Skeletal muscle tissue (tissue), 3 donors: ENCODE measurements at regions not wholly inside any gene's neighbourhood (a gene's known extent, or its start where the extent isn't known, plus 50 kb on each side); places are given as distances from the start of the nearest gene placed in this dataset.

Experiments used
- H3K27ac ChIP-seq: one replicate; pipeline ENCODE4 v1.7.0; 2013; ENCODE audit warnings: mild to moderate bottlenecking, low read depth, low read length, inconsistent platforms
- H3K27me3 ChIP-seq, 3 donors: one replicate each; pipeline ENCODE4 v1.7.0; 2013; ENCODE audit warnings: low read length in 3 of 3; ENCODE audit not compliant: control insufficient read depth in 3 of 3, insufficient read depth in 3 of 3
- H3K36me3 ChIP-seq, 3 donors: one replicate each; pipeline ENCODE4 v1.7.0; 2013; ENCODE audit warnings: low read length in 3 of 3; ENCODE audit not compliant: control insufficient read depth in 3 of 3, insufficient read depth in 3 of 3
- H3K4me1 ChIP-seq, 3 donors: one replicate each; pipeline ENCODE4 v1.7.0; 2013; ENCODE audit warnings: low read length in 3 of 3, mild to moderate bottlenecking in 3 of 3; ENCODE audit not compliant: control insufficient read depth in 3 of 3, insufficient read depth in 3 of 3
- H3K4me3 ChIP-seq, 3 donors: one replicate each; pipeline ENCODE4 v1.7.0; 2013; ENCODE audit warnings: low read length in 3 of 3
- H3K9ac ChIP-seq, 3 donors: one replicate each; pipeline ENCODE4 v1.7.0; 2013; ENCODE audit warnings: low read length in 3 of 3, mild to moderate bottlenecking in 3 of 3, moderate library complexity in 2 of 3, low read depth in 1 of 3
- H3K9me3 ChIP-seq, 3 donors: one replicate each; pipeline ENCODE4 v1.7.0; 2013; ENCODE audit warnings: low read length in 3 of 3; ENCODE audit not compliant: control insufficient read depth in 3 of 3
- donor health status: Osteomylitis.

GRCh38 chr11:134483291-134483690, 71.2 kb upstream of the B3GAT1 start:
- Histone ChIP-seq H3K27me3 (peaks cover 6 to 18% (median 8%) of the 10 kb centered on the region in 3 donors), H3K9me3 (no peaks in the 10 kb centered on the region), H3K4me3 (no peak overlapping the region), H3K9ac (no peak overlapping the region), H3K27ac (no peak overlapping the region), H3K36me3 (no peaks in the 10 kb centered on the region), H3K4me1 (no peaks in the 10 kb centered on the region)

DNA sequence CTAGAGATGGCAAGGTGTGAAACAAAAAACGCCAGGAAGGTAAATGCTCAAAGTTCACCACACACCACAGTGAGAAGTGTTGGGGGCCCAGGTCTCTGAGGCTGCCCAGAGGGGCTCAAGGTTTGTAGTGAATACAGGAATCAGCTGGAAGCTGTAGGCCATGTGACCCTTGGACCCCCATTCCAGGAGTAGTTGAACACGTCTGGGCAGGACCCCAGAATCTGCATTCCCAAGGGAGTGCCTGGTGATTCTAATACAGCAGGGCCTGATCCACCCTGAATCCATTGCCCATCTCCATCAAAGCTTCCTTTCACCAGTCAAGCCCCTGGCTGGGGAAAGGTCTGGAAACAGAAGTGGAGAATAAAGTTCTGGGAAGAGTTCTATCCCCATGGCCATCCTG, 70.8 kb upstream of the B3GAT1 start:
- Histone ChIP-seq H3K4me3 (no peak overlapping the region), H3K27me3 (peaks cover 6 to 21% (median 10%) of the 10 kb centered on the region in 3 donors), H3K36me3 (no peaks in the 10 kb centered on the region), H3K4me1 (no peaks in the 10 kb centered on the region), H3K9ac (no peak overlapping the region), H3K9me3 (no peaks in the 10 kb centered on the region), H3K27ac (no peak overlapping the region)

DNA sequence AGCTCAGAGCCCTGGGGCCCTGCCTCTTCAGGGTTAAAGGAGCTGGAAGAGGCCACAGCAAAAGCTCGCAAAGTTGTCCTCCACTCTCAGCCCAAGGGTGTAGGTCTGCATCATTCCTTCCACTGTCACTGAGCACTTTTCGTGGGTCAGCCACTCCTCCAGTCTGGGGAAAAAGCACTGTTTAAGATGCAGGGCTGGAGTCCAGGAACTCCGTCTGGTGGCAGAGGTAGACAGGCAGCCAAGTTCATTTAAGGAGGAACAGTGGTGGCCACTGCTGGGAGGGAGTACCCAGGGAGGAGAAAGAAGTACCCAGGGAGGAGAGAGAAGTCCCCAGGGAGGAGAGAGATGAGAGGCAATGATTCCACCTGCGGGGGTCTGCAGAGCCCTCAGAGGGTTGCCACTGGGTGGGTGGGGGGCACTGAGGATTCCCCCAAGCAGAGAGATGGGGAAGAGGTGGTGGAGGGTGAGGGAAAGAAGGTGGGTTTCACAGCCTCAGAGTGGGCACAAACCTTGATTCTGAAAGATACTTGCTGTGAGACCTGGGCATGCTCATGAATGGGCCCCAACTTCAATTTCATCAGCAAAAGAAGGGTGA, 70.0 kb upstream of the B3GAT1 start:
- H3K27ac ChIP-seq: no peak overlapping the region
- H3K9me3 ChIP-seq: no peaks in the 10 kb centered on the region
- H3K4me1 ChIP-seq: no peaks in the 10 kb centered on the region
- peaks cover 9 to 23% (median 15%) of the 10 kb centered on the region in 3 donors for H3K27me3 ChIP-seq
- H3K4me3 ChIP-seq: no peak overlapping the region
- H3K9ac ChIP-seq: no peak overlapping the region
- no peaks in the 10 kb centered on the region for H3K36me3 ChIP-seq

DNA sequence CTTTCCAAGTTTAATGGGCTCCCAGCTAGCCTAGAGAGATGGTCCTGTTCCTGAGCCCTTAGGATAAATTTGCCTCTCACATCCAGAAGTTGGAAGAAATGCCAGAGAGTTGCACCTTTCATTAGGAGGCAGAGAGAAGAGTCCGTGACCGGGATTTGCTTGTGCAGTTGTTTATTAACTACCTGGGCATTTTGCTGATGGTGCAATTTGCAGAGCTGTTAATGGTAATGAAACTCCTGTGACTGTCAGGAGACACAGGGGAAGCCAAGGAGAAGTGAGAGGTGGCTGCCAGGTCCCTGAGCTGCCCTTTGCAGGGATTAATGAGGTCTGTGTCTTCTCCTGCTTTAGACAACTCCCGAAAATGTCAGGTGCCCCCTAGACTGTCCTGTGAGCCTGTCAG, 69.1 kb upstream of the B3GAT1 start:
- Histone ChIP-seq H3K36me3 (no peaks in the 10 kb centered on the region), H3K27ac (no peak overlapping the region), H3K27me3 (peaks cover 9 to 27% (median 18%) of the 10 kb centered on the region in 3 donors), H3K4me1 (no peaks in the 10 kb centered on the region), H3K9ac (no peak overlapping the region), H3K9me3 (no peaks in the 10 kb centered on the region), H3K4me3 (no peak overlapping the region)

- Histone ChIP-seq H3K4me3 (no peak overlapping the region), H3K9ac (no peak overlapping the region), H3K9me3 (no peaks in the 10 kb centered on the region), H3K4me1 (no peaks in the 10 kb centered on the region), H3K27me3 (peaks cover 15 to 32% (median 25%) of the 10 kb centered on the region in 3 donors), H3K27ac (no peak overlapping the region), H3K36me3 (no peaks in the 10 kb centered on the region)
Observed at GRCh38 chr11:134480136-134480712, 68.2 kb upstream of the B3GAT1 start.

GRCh38 chr11:134479206-134480135, 67.4 kb upstream of the B3GAT1 start:
- Histone ChIP-seq H3K4me3 (no peak overlapping the region), H3K27me3 (peaks cover 15 to 33% (median 30%) of the 10 kb centered on the region in 3 donors), H3K9ac (no peak overlapping the region), H3K4me1 (no peaks in the 10 kb centered on the region), H3K27ac (no peak overlapping the region), H3K9me3 (no peaks in the 10 kb centered on the region), H3K36me3 (no peaks in the 10 kb centered on the region)

GRCh38 chr11:134478611-134479010, 66.6 kb upstream of the B3GAT1 start:
- H3K27ac ChIP-seq: no peak overlapping the region
- H3K9me3 ChIP-seq: no peaks in the 10 kb centered on the region
- H3K4me1 ChIP-seq: no peaks in the 10 kb centered on the region
- no peaks in the 10 kb centered on the region for H3K36me3 ChIP-seq
- H3K9ac ChIP-seq: no peak overlapping the region
- no peak overlapping the region for H3K4me3 ChIP-seq
- peaks cover 11 to 38% (median 36%) of the 10 kb centered on the region in 3 donors for H3K27me3 ChIP-seq

DNA sequence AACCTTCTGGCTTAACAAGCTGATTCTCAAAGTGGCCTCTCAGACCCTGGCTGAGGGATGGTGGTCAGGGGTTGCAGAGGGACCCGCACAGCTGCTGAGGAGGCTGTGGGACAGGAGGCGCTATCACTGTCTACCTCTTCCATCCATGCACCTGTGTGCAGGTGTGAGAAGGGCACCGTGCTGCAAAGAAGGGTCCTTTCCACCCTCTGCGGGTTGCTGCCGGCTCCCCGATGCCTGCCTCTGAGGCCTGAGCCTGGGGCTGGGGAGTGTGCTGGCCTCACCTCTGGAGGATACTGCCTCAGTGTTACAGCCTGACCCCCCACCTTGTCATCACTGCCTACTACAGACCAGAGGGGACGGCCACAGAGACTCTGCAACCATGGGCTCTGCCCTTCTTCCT, 66.1 kb upstream of the B3GAT1 start:
- Histone ChIP-seq H3K9ac (no peak overlapping the region), H3K4me1 (no peaks in the 10 kb centered on the region), H3K27ac (no peak overlapping the region), H3K9me3 (no peaks in the 10 kb centered on the region), H3K36me3 (no peaks in the 10 kb centered on the region), H3K4me3 (no peak overlapping the region), H3K27me3 (peaks cover 15 to 41% (median 40%) of the 10 kb centered on the region in 3 donors)

DNA sequence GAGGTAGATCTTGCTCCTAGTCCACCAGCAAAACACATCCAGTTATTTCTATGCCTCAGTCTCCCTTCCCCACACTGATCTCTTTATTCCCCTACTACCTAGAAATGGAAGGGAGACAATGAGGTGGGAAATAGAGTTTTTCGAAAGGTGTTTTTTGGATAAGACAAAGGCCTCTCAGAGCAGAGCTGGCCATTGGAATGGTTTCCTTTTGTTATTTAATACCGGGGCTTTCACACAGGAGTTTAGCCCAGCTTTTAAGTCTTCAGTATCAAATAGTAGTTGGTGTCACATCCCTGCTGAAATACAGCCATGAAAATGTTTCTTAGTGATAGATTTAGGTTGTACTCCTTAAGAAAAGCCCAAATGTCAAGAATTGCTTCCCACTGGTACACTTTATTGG, 65.4 kb upstream of the B3GAT1 start:
- H3K27me3 ChIP-seq: peaks cover 20 to 47% (median 46%) of the 10 kb centered on the region in 3 donors
- no peaks in the 10 kb centered on the region for H3K9me3 ChIP-seq
- H3K4me1 ChIP-seq: no peaks in the 10 kb centered on the region
- H3K36me3 ChIP-seq: no peaks in the 10 kb centered on the region
- H3K27ac ChIP-seq: no peak overlapping the region
- H3K4me3 ChIP-seq: no peak overlapping the region
- H3K9ac ChIP-seq: no peak overlapping the region
